Calu3 (cell line): ENCODE measurements at regions not wholly inside any gene's neighbourhood (a gene's known extent, or its start where the extent isn't known, plus 50 kb on each side); places are given as distances from the start of the nearest gene placed in this dataset.

ENCODE experiments used
- BruUV-seq: library from RNA; stranded (reverse); fragments of 400-500 nt; replicated peaks from 2 replicates; lab custom pipeline; 2021; lab: Mats Ljungman, UMichigan
- CTCF ChIA-PET: fragments of 300-600 bp; sonication (Branson Sonifier 250); formaldehyde crosslinking; loops from one replicate; lab custom pipeline; 2022; ENCODE audit warnings: antibody characterized with exemption; lab: Charles Lee
- DNase-seq: peaks from one replicate; pipeline ENCODE4 v3.0.0; 2022
- H3K27ac Mint-ChIP-seq: one replicate; pipeline ENCODE4 v1.8.0; 2022; ENCODE audit warnings: mixed read lengths; ENCODE audit not compliant: unreplicated experiment
- H3K27me3 Mint-ChIP-seq: one replicate; pipeline ENCODE4 v1.8.0; 2022; ENCODE audit warnings: mixed read lengths; ENCODE audit not compliant: unreplicated experiment
- H3K36me3 Mint-ChIP-seq: one replicate; pipeline ENCODE4 v1.8.0; 2022; ENCODE audit warnings: mild to moderate bottlenecking, moderate library complexity, mixed read lengths; ENCODE audit not compliant: insufficient read depth, unreplicated experiment
- H3K4me1 Mint-ChIP-seq: one replicate; pipeline ENCODE4 v1.8.0; 2022; ENCODE audit warnings: mild to moderate bottlenecking, low read depth, mixed read lengths; ENCODE audit not compliant: unreplicated experiment
- H3K4me3 Mint-ChIP-seq: one replicate; pipeline ENCODE4 v1.8.0; 2022; ENCODE audit warnings: mild to moderate bottlenecking, low read depth, moderate library complexity, mixed read lengths; ENCODE audit not compliant: unreplicated experiment
- H3K9me3 Mint-ChIP-seq: one replicate; pipeline ENCODE4 v1.8.0; 2022; ENCODE audit warnings: low read depth, mixed read lengths; ENCODE audit not compliant: unreplicated experiment
- intact Hi-C: fragments of 100-400 bp; cut with micrococcal nuclease; formaldehyde crosslinking; loops from one replicate; pipeline ENCODE4 v1.10.0; 2022; ENCODE audit not compliant: unreplicated experiment
- TF ChIP-seq, protein P1 (sequence below): fragments of 200-600 bp; IDR thresholded peaks from one replicate; pipeline ENCODE4 v1.8.0; 2022; ENCODE audit warnings: antibody characterized with exemption; ENCODE audit not compliant: unreplicated experiment

DNA sequence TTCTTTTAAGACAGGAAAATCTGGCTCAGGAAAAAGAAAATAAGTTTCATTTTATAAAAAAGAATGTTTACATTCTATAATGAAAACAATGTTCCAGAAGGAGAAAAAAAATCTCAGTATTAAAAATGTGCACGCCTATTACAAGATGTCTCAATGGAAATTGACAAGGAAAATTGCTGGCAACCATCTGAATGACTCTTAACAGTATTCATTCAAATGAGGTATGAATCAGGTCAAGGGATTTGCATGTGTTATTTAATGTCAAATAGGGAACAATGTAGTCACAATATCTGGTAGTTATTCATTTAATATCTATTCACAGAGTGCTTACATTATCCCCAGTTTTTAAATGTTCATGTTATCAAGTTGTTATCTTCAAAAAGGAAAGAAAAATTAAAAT is 208.4 kb upstream of the TRAM1L1 start:
- no peaks in the 10 kb centered on the region for H3K27me3 Mint-ChIP-seq
- no peaks in the 10 kb centered on the region for H3K36me3 Mint-ChIP-seq
- no peak for DNase-seq
- H3K4me3 Mint-ChIP-seq = no peak overlapping the region
- no peaks in the 10 kb centered on the region for H3K4me1 Mint-ChIP-seq
- H3K9me3 Mint-ChIP-seq = no peaks in the 10 kb centered on the region
- TF ChIP-seq, protein P1, sequence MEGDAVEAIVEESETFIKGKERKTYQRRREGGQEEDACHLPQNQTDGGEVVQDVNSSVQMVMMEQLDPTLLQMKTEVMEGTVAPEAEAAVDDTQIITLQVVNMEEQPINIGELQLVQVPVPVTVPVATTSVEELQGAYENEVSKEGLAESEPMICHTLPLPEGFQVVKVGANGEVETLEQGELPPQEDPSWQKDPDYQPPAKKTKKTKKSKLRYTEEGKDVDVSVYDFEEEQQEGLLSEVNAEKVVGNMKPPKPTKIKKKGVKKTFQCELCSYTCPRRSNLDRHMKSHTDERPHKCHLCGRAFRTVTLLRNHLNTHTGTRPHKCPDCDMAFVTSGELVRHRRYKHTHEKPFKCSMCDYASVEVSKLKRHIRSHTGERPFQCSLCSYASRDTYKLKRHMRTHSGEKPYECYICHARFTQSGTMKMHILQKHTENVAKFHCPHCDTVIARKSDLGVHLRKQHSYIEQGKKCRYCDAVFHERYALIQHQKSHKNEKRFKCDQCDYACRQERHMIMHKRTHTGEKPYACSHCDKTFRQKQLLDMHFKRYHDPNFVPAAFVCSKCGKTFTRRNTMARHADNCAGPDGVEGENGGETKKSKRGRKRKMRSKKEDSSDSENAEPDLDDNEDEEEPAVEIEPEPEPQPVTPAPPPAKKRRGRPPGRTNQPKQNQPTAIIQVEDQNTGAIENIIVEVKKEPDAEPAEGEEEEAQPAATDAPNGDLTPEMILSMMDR = no peak
- CTCF ChIA-PET = no interaction called here
- intact Hi-C loops = no loop called here
- H3K27ac Mint-ChIP-seq = no peak overlapping the region
- BruUV-seq = no TSS peak

DNA sequence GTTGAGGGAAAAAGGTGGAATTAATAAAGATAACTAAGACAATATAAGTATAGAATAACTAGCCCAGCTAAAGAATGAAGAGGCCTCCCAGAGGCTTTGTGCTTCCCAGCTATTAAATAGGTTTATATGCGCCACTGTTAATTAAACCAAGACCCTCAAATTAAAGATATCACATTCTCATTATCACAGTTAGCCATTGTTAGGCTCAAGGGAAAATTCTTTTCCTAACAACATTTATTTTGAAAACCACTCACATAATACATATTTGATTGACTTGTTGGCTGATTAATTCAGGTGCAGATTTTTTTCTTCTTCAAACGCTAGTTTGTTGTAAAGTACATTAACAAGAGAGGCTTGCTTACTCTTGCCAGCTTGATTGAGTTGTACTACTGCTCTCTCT is 216.8 kb upstream of the TRAM1L1 start:
- CTCF ChIA-PET = no interaction called here
- H3K27ac Mint-ChIP-seq = no peak overlapping the region
- no peaks in the 10 kb centered on the region for H3K4me1 Mint-ChIP-seq
- H3K36me3 Mint-ChIP-seq = peaks cover 5% of the 10 kb centered on the region
- no TSS peak for BruUV-seq
- TF ChIP-seq, protein P1 = no peak
- H3K9me3 Mint-ChIP-seq = no peaks in the 10 kb centered on the region
- no peak overlapping the region for H3K4me3 Mint-ChIP-seq
- H3K27me3 Mint-ChIP-seq = no peaks in the 10 kb centered on the region
- intact Hi-C loops = no loop called here
- no peak for DNase-seq

DNA sequence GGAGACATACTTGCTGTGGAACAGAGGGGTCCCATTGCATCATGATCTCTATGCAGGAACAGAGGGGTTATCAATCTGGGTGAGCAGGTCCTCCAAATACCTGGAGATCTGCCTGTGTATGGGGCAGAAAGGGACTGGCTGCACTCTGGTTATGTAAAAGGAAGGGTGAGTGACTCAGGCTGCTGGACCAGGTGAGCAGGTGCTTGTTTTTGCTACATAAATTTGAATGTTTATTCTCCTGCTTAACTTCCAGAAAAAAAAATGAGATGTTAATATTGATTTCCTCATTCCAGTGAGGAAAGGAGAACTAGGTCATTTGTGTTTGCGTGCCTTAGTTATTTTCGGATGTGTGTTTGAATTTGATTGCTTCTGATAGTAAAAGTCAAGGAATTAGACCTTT is 225.8 kb upstream of the TRAM1L1 start:
- H3K4me1 Mint-ChIP-seq = peaks cover 24% of the 10 kb centered on the region
- peak; percentile 10 for DNase-seq
- CTCF ChIA-PET = no interaction called here
- H3K27me3 Mint-ChIP-seq = no peaks in the 10 kb centered on the region
- no peaks in the 10 kb centered on the region for H3K9me3 Mint-ChIP-seq
- TF ChIP-seq, protein P1 = no peak
- BruUV-seq = no TSS peak
- H3K4me3 Mint-ChIP-seq = no peak overlapping the region
- no peaks in the 10 kb centered on the region for H3K36me3 Mint-ChIP-seq
- intact Hi-C loops = no loop called here
- H3K27ac Mint-ChIP-seq = no peak overlapping the region

DNA sequence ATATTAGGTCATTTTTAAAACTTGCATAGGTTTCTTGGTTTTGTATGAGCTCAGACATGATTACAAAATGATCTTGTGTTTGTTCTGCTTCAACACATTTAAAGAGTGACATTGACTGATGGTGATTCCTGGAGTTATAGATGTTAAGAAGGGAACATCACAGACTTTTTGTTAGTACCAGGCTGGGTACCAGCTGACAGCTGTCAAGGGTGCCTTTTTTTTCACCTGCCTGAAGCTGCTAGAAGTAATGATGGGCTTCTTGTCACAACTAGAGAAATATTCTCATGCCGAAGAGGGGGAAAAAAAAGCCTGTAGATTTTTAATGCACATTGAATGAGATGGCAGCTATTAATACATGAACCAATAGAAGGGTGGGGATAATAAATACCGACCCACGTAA is 226.6 kb upstream of the TRAM1L1 start:
- BruUV-seq = no TSS peak
- intact Hi-C loops = no loop called here
- Mint-ChIP-seq H3K27me3 (no peaks in the 10 kb centered on the region), H3K9me3 (no peaks in the 10 kb centered on the region), H3K4me1 (peaks cover 24% of the 10 kb centered on the region), H3K27ac (no peak overlapping the region), H3K36me3 (no peaks in the 10 kb centered on the region), H3K4me3 (no peak overlapping the region)
- TF ChIP-seq, protein P1 = no peak
- DNase-seq = no peak
- CTCF ChIA-PET = no interaction called here
